Breast epithelium (tissue), 4 donors: ENCODE measurements at regions not wholly inside any gene's neighbourhood (a gene's known extent, or its start where the extent isn't known, plus 50 kb on each side); places are given as distances from the start of the nearest gene placed in this dataset.

Experiments
- DNase-seq, 2 donors: peaks; one replicate each; pipeline ENCODE4 v3.0.0-alpha.2; 2019; ENCODE audit warnings: low spot score in 2 of 2
- H3K27ac ChIP-seq, 2 donors: fragments of 200-600 bp; sonication (generic) in 1 of 2; one replicate each; pipeline ENCODE4 v1.5.1; 2016 to 2019; ENCODE audit warnings: mild to moderate bottlenecking in 1 of 2
- H3K27me3 ChIP-seq, 2 donors: fragments of 200-600 bp; sonication (generic) in 1 of 2; one replicate each; pipeline versions ENCODE4 v1.5.1 to v1.6.0; 2017 to 2019; ENCODE audit warnings: control low read depth in 1 of 2, mild to moderate bottlenecking in 1 of 2
- H3K36me3 ChIP-seq: fragments of 200-600 bp; one replicate; pipeline ENCODE4 v1.5.1; 2019
- H3K4me1 ChIP-seq, 2 donors: fragments of 200-600 bp; sonication (generic); one replicate each; pipeline ENCODE4 v1.5.1; 2016 to 2019; ENCODE audit warnings: control low read depth in 1 of 2
- H3K4me3 ChIP-seq, 3 donors: fragments of 200-600 bp; sonication (generic); 1 replicate in 2 of 3; 2 replicates in 1 of 3; pipeline ENCODE4 v1.5.1; 2016 to 2019; ENCODE audit warnings: mild to moderate bottlenecking in 3 of 3, moderate library complexity in 2 of 3
- H3K9me3 ChIP-seq, 2 donors: fragments of 200-600 bp; sonication (generic) in 1 of 2; one replicate each; pipeline ENCODE4 v1.5.1; 2016 to 2019; ENCODE audit warnings: control low read depth in 1 of 2
- POLR2A ChIP-seq: fragments of 450-650 bp; IDR thresholded peaks from one replicate; pipeline ENCODE4 v1.6.1; 2016; ENCODE audit warnings: antibody characterized with exemption, mild to moderate bottlenecking, moderate library complexity
- POLR2AphosphoS5 ChIP-seq, 3 donors: sonication (generic); formaldehyde crosslinking; IDR thresholded peaks; one replicate each; pipeline ENCODE4 v1.6.1; 2017; ENCODE audit warnings: antibody characterized with exemption in 3 of 3
- intact Hi-C: fragments of 100-400 bp; cut with DNase I; formaldehyde crosslinking; loops from one replicate; pipeline ENCODE4 v1.15.1; 2023; ENCODE audit warnings: low total_unique reads
- TF ChIP-seq, protein P1 (sequence below), 3 donors: fragments of 450-650 bp; IDR thresholded peaks; one replicate each; pipeline ENCODE4 v1.5.1; 2016 to 2017; ENCODE audit warnings: antibody characterized with exemption in 3 of 3, mild to moderate bottlenecking in 3 of 3, moderate library complexity in 3 of 3

DNA sequence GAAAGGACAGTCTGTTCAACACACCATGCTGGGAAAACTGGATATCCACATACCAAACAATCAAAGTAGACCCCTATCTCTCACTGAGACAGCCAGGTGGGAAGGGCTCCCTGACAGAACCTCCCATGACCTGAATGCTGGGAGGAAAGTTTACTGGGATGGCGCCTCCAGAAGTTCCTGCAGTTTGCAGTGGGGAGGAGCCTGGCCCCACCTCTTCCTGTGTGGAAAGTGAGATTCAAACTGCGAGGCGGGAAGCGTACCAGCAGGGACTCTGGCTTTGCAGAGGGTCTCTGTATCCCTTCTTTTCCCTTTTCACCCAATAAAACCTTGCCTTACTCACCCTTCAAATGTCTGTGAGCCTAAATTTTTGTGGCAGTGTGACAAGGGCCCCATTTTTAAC is 190.7 kb downstream of the HHIPL2 start:
- Histone ChIP-seq H3K27me3 (no peaks in the 10 kb centered on the region), H3K4me1 (no peaks in the 10 kb centered on the region), H3K27ac (no peak overlapping the region), H3K9me3 (no peaks in the 10 kb centered on the region), H3K4me3 (no peak overlapping the region), H3K36me3 (no peaks in the 10 kb centered on the region)
- no peak for DNase-seq
- intact Hi-C loops, result no loop called here
- TF ChIP-seq, protein P1, sequence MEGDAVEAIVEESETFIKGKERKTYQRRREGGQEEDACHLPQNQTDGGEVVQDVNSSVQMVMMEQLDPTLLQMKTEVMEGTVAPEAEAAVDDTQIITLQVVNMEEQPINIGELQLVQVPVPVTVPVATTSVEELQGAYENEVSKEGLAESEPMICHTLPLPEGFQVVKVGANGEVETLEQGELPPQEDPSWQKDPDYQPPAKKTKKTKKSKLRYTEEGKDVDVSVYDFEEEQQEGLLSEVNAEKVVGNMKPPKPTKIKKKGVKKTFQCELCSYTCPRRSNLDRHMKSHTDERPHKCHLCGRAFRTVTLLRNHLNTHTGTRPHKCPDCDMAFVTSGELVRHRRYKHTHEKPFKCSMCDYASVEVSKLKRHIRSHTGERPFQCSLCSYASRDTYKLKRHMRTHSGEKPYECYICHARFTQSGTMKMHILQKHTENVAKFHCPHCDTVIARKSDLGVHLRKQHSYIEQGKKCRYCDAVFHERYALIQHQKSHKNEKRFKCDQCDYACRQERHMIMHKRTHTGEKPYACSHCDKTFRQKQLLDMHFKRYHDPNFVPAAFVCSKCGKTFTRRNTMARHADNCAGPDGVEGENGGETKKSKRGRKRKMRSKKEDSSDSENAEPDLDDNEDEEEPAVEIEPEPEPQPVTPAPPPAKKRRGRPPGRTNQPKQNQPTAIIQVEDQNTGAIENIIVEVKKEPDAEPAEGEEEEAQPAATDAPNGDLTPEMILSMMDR (IDR thresholded peaks at IDR 0.05), result no peak
- no peak for TF ChIP-seq POLR2A
- no peak for TF ChIP-seq POLR2AphosphoS5 (IDR thresholded peaks at IDR 0.05)

GRCh38 chr1:222347627-222348026 is 200.3 kb downstream of the HHIPL2 start:
- Histone ChIP-seq H3K4me1 (no peaks in the 10 kb centered on the region), H3K27ac (no peak overlapping the region), H3K27me3 (no peaks in the 10 kb centered on the region), H3K36me3 (no peaks in the 10 kb centered on the region), H3K9me3 (no peaks in the 10 kb centered on the region), H3K4me3 (no peak overlapping the region)
- TF ChIP-seq POLR2A, result no peak
- TF ChIP-seq, protein P1 (IDR thresholded peaks at IDR 0.05), result no peak
- no peak for TF ChIP-seq POLR2AphosphoS5 (IDR thresholded peaks at IDR 0.05)
- no peak for DNase-seq
- intact Hi-C loops, result no loop called here

DNA sequence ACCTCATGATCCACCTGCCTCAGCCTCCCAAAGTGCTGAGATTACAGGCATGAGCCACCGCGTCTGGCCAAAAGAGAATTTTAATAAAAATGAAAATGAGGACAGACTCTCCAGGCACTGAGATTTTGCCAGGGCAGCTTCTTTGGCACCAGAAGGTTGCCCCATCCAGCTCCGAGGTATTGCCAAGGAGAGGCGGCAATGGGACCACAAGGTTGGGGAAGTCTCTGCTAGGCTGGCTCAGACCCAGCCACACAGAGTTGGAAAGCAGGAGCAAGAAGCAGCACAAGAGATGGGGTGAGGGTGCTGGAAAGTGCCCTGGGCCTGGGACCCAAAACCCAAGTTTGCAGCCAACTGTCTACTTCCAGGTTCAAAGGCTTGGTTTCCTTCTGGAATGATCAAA is 200.9 kb downstream of the HHIPL2 start:
- Histone ChIP-seq H3K4me1 (no peaks in the 10 kb centered on the region), H3K27ac (no peak overlapping the region), H3K9me3 (no peaks in the 10 kb centered on the region), H3K4me3 (no peak overlapping the region), H3K27me3 (no peaks in the 10 kb centered on the region), H3K36me3 (no peaks in the 10 kb centered on the region)
- TF ChIP-seq, protein P1 (IDR thresholded peaks at IDR 0.05), result no peak
- TF ChIP-seq POLR2A (no peak), POLR2AphosphoS5 (IDR thresholded peaks at IDR 0.05) (no peak)
- intact Hi-C loops, result no loop called here
- DNase-seq, result no peak

DNA sequence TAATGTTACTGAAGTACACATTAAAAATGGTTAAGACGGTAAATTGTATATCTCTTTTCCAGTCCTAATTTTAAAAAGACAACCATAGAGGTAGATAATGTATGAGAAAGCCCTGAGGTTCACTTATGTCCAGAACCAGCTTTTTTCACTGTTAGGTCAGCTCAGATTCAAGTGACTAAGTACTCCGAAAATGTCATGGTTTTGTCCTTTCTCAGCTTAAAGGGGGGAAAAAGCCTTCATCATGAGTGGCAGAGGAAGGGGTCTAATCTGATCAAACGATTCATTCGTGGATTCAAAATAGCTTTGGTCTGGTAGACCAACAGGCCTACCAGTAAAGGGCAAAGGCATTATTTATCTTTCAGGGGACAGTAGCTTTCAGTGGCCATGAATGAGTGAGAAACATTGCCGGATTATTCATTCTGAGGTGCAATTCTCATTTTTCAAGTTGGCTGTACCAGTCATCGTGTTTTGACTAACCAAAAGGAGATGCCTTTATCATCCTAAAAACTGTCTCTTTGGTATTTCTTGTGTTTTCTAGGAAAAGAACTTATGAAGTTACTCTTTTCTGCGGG is 208.4 kb downstream of the HHIPL2 start:
- no peaks in the 10 kb centered on the region for H3K4me1 ChIP-seq
- intact Hi-C loops, result no loop called here
- no peak for TF ChIP-seq POLR2AphosphoS5 (IDR thresholded peaks at IDR 0.05)
- no peak for TF ChIP-seq POLR2A
- TF ChIP-seq, protein P1 (IDR thresholded peaks at IDR 0.05), result no peak
- DNase-seq, result no peak
- no peak overlapping the region for H3K4me3 ChIP-seq
- H3K36me3 ChIP-seq, result no peaks in the 10 kb centered on the region
- no peak overlapping the region for H3K27ac ChIP-seq
- H3K9me3 ChIP-seq, result no peaks in the 10 kb centered on the region
- H3K27me3 ChIP-seq, result no peaks in the 10 kb centered on the region

DNA sequence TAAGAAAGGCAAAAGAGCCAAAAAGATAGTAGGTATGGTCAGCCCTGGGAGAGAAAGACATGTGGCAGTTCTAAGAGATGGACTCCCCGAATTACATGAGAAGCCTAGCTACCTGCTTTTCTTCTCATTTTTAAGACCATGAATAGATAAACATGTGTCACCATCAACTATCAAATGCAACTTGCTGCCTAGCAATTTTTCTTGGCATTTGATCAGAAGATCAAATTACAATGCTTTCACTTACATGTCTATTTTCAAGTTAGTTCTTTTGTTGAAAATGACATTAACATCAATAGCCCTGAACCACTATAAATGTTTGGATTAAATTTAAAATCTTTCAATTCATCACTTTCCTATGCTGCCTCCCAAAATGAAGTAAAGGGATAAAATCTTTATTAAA is 212.3 kb downstream of the HHIPL2 start:
- DNase-seq, result no peak
- Histone ChIP-seq H3K27me3 (no peaks in the 10 kb centered on the region), H3K4me3 (no peak overlapping the region), H3K27ac (no peak overlapping the region), H3K36me3 (no peaks in the 10 kb centered on the region), H3K4me1 (no peaks in the 10 kb centered on the region), H3K9me3 (no peaks in the 10 kb centered on the region)
- TF ChIP-seq, protein P1 (IDR thresholded peaks at IDR 0.05), result no peak
- intact Hi-C loops, result no loop called here
